Mesendoderm (in vitro differentiated cells): ENCODE measurements at regions not wholly inside any gene's neighbourhood (a gene's known extent, or its start where the extent isn't known, plus 50 kb on each side); places are given as distances from the start of the nearest gene placed in this dataset.
A peak's percentile ranks its signal among the peaks of the same experiment; 100 is the strongest.
"Not testable (repeated sequence)": the region's sequence is repeated elsewhere in the genome, so short reads cannot be mapped to it uniquely, and the experiment has no call there.

Source experiments
- DNase-seq: peaks from one replicate; pipeline ENCODE4 v3.0.0; 2013
- H2AK5ac ChIP-seq: 2 replicates; pipeline ENCODE4 v1.6.1; 2013; ENCODE audit warnings: low read length, inconsistent platforms
- H2BK120ac ChIP-seq: 2 replicates; pipeline ENCODE4 v1.6.1; 2013; ENCODE audit warnings: low read depth, mild to moderate bottlenecking, low read length, moderate library complexity, mixed read lengths
- H2BK15ac ChIP-seq: replicated peaks from 2 replicates; pipeline ENCODE4 v1.6.1; 2013; ENCODE audit warnings: low read depth, mild to moderate bottlenecking, moderate library complexity
- H2BK5ac ChIP-seq: 2 replicates; pipeline ENCODE4 v1.6.1; 2013; ENCODE audit warnings: low read length, inconsistent platforms
- H3K18ac ChIP-seq: 2 replicates; pipeline ENCODE4 v1.6.1; 2013; ENCODE audit warnings: mild to moderate bottlenecking, low read length, mixed read lengths
- H3K23ac ChIP-seq: one replicate; pipeline ENCODE4 v1.6.1; 2013; ENCODE audit warnings: low read length
- H3K27ac ChIP-seq: 2 replicates; pipeline ENCODE4 v1.5.1; 2013; ENCODE audit warnings: low read depth, mild to moderate bottlenecking, inconsistent platforms, low read length, moderate library complexity
- H3K27me3 ChIP-seq: 2 replicates; pipeline ENCODE4 v1.6.1; 2013; ENCODE audit warnings: low read length, control low read depth, mild to moderate bottlenecking, inconsistent platforms; ENCODE audit not compliant: insufficient read depth, poor library complexity
- H3K36me3 ChIP-seq: 2 replicates; pipeline ENCODE4 v1.6.1; 2013; ENCODE audit warnings: low read length, inconsistent platforms; ENCODE audit not compliant: control insufficient read depth, insufficient read depth
- H3K4ac ChIP-seq: one replicate; pipeline ENCODE4 v1.6.1; 2013; ENCODE audit warnings: low read depth, mild to moderate bottlenecking, low read length, moderate library complexity
- H3K4me1 ChIP-seq: 2 replicates; pipeline ENCODE4 v1.6.1; 2013; ENCODE audit warnings: low read depth, low read length, inconsistent platforms; ENCODE audit not compliant: control insufficient read depth
- H3K4me2 ChIP-seq: 2 replicates; pipeline ENCODE4 v1.6.1; 2013; ENCODE audit warnings: low read length
- H3K4me3 ChIP-seq: 2 replicates; pipeline ENCODE4 v1.5.1; 2013; ENCODE audit warnings: mild to moderate bottlenecking, low read length
- H3K56ac ChIP-seq: one replicate; pipeline ENCODE4 v1.6.1; 2013; ENCODE audit warnings: low read length
- H3K79me1 ChIP-seq: 2 replicates; pipeline ENCODE4 v1.6.1; 2013; ENCODE audit warnings: low read length, inconsistent platforms
- H3K79me2 ChIP-seq: 2 replicates; pipeline ENCODE4 v1.6.1; 2013; ENCODE audit warnings: mild to moderate bottlenecking, low read length; ENCODE audit not compliant: control insufficient read depth, insufficient read depth
- H3K9ac ChIP-seq: 2 replicates; pipeline ENCODE4 v1.6.1; 2013; ENCODE audit warnings: low read length, inconsistent platforms
- H4K5ac ChIP-seq: one replicate; pipeline ENCODE4 v1.6.1; 2013; ENCODE audit warnings: low read length
- H4K8ac ChIP-seq: one replicate; pipeline ENCODE4 v1.6.1; 2013; ENCODE audit warnings: low read depth, mild to moderate bottlenecking, control low read depth, low read length, moderate library complexity
- WGBS: extraction: QIAGEN DNeasy Blood & Tissue Kit; methylation state at CpG from one replicate; pipeline ENCODE4 v1.1.7; 2013; ENCODE audit warnings: low lambda C conversion rate, missing lambda C conversion rate; ENCODE audit not compliant: insufficient coverage; ENCODE audit errors: extremely low coverage; 5-methylcytosine and 5-hydroxymethylcytosine counted together

DNA sequence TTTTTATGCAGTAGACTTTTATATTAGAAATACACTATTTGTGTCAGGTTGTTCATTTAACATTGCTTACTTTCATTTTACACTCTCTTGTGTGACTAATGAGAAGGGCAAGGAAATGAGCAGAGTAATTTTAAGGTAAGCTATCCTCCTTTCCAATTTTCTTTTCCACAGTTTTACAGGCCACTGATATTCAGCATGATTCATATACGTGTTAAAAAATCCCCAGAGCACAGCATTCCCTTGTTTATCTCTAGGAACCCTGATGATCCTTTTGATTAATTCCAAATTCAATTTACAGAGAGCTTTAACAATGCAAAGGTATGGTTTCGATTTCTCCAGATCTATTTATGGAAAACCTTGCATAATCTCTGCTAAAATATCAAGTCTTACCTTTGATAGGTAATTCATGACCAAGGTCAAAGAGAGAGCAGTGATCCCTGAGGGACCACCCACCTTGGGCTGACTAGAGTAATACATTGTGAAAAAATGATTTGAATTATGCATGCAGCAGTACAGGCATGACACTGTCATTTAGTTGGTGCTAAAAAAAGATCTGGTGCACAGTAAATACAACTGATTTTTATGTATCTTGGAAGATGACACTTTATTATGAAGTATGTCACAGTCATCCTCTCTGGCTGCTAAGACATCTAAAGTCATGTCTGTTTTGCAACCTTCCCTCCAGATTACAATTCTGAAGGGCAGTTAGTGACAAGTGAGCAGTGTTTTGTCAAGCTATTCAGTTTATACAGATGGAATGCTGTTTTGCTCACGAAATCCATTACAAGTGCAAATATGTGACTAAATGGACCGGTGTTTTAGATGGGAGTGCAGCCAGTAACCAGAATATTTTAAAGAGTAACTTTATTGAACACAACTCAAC, 736.6 kb downstream of the EPHA7 start:
- H3K23ac ChIP-seq = no peak overlapping the region
- no peak overlapping the region for H3K4ac ChIP-seq
- no peak overlapping the region for H4K5ac ChIP-seq
- H3K4me2 ChIP-seq = no peak overlapping the region
- no peaks in the 10 kb centered on the region for H3K4me1 ChIP-seq
- H2BK5ac ChIP-seq = no peak overlapping the region
- H2BK120ac ChIP-seq = no peak overlapping the region
- H3K27ac ChIP-seq = no peak overlapping the region
- H3K4me3 ChIP-seq = no peak overlapping the region
- no peak overlapping the region for H3K9ac ChIP-seq
- H3K27me3 ChIP-seq = no peaks in the 10 kb centered on the region
- DNase-seq = no peak
- H3K79me1 ChIP-seq = no peaks in the 10 kb centered on the region
- no CpG with 5 or more reads among the region's 4 CpGs for WGBS
- no peak overlapping the region for H3K18ac ChIP-seq
- no peak overlapping the region for H2BK15ac ChIP-seq
- no peak overlapping the region for H3K56ac ChIP-seq
- no peaks in the 10 kb centered on the region for H3K36me3 ChIP-seq
- no peak overlapping the region for H4K8ac ChIP-seq
- H2AK5ac ChIP-seq = no peak overlapping the region
- H3K79me2 ChIP-seq = no peaks in the 10 kb centered on the region

DNA sequence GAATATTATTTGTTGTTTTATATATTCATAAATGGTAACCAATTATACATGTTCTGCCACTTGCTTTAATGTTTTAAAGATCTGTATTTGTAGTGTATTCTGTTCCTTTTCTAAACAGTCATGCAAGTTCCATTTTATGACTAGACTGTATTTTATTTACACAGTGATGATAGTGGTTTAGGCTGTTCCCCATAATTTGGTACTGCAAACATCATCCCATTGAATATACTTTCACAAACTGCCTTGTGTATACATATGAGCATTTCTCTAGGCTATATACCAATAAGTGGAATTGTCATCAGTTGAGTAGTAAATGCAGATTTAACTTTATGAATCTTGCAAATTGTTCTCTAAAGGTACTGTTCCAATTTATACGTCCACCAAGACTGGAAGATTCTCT, 738.0 kb downstream of the EPHA7 start:
- Histone ChIP-seq H3K27me3 (no peaks in the 10 kb centered on the region), H3K4me2 (no peak overlapping the region), H3K79me1 (no peaks in the 10 kb centered on the region), H2BK120ac (no peak overlapping the region), H4K8ac (no peak overlapping the region), H2BK5ac (no peak overlapping the region), H3K36me3 (no peaks in the 10 kb centered on the region), H3K4ac (no peak overlapping the region), H3K56ac (no peak overlapping the region), H4K5ac (no peak overlapping the region), H2BK15ac (no peak overlapping the region), H3K27ac (no peak overlapping the region), H3K9ac (no peak overlapping the region), H3K18ac (no peak overlapping the region), H2AK5ac (no peak overlapping the region), H3K79me2 (no peaks in the 10 kb centered on the region), H3K4me1 (no peaks in the 10 kb centered on the region), H3K23ac (no peak overlapping the region), H3K4me3 (no peak overlapping the region)
- no peak for DNase-seq
- WGBS = no CpG with 5 or more reads among the region's 1 CpG

DNA sequence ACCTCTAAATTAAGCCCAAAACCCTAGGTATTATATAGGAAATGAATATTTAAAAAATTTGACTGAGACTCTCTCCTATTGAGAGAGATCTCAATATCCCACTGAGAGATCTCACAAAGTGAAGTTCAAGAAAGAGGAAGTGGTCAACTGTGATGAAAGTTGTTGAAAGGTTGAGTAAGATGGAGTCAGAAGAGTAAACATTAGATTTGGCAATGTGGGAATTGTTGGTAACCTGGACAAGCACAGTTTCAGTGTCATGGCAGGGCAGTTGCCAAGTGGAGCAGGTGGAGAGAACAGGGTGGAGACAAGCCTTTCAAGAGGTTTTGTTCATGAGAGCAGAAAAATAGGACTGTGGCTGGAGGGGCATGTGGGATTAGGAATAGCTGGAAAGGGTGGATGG, 747.9 kb downstream of the EPHA7 start:
- H2BK5ac ChIP-seq, H2BK120ac ChIP-seq, H3K79me2 ChIP-seq, H3K27me3 ChIP-seq, H2BK15ac ChIP-seq, H3K4me3 ChIP-seq, DNase-seq, H4K8ac ChIP-seq, H3K23ac ChIP-seq, H3K4me2 ChIP-seq, H3K79me1 ChIP-seq, H2AK5ac ChIP-seq, H3K4me1 ChIP-seq, H4K5ac ChIP-seq, H3K9ac ChIP-seq, H3K18ac ChIP-seq, H3K36me3 ChIP-seq, H3K56ac ChIP-seq, H3K4ac ChIP-seq, H3K27ac ChIP-seq: not testable (repeated sequence)

DNA sequence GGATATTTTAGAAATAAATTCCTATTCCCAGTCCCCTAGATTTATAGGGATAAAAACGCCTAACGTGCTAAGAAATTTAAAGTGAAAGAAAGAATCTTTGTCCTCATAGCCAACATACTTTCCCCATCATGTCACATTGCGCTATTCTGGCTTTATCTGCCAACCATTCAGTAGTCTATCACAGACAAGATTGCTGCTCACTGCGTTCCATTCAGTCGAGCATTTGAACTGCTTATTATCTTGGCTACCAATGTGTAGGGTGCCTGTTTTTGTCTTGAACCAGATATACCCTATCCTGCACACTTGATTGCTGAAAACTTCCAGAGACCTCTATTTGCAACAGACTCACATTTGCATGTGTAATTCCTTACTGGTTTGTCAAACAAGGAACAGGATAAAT, 751.5 kb downstream of the EPHA7 start:
- no peaks in the 10 kb centered on the region for H3K27me3 ChIP-seq
- no peak overlapping the region for H3K4me2 ChIP-seq
- H3K79me1 ChIP-seq = no peaks in the 10 kb centered on the region
- no peaks in the 10 kb centered on the region for H3K4me1 ChIP-seq
- WGBS = no CpG with 5 or more reads among the region's 5 CpGs
- H4K8ac ChIP-seq = no peak overlapping the region
- H3K4me3 ChIP-seq = no peak overlapping the region
- H2BK15ac ChIP-seq = no peak overlapping the region
- no peak overlapping the region for H3K9ac ChIP-seq
- H2AK5ac ChIP-seq = no peak overlapping the region
- no peak overlapping the region for H3K27ac ChIP-seq
- peak; percentile 3 for DNase-seq
- H2BK5ac ChIP-seq = no peak overlapping the region
- no peaks in the 10 kb centered on the region for H3K79me2 ChIP-seq
- no peak overlapping the region for H3K4ac ChIP-seq
- H2BK120ac ChIP-seq = no peak overlapping the region
- H3K36me3 ChIP-seq = no peaks in the 10 kb centered on the region
- no peak overlapping the region for H3K18ac ChIP-seq
- no peak overlapping the region for H4K5ac ChIP-seq
- no peak overlapping the region for H3K23ac ChIP-seq
- no peak overlapping the region for H3K56ac ChIP-seq

DNA sequence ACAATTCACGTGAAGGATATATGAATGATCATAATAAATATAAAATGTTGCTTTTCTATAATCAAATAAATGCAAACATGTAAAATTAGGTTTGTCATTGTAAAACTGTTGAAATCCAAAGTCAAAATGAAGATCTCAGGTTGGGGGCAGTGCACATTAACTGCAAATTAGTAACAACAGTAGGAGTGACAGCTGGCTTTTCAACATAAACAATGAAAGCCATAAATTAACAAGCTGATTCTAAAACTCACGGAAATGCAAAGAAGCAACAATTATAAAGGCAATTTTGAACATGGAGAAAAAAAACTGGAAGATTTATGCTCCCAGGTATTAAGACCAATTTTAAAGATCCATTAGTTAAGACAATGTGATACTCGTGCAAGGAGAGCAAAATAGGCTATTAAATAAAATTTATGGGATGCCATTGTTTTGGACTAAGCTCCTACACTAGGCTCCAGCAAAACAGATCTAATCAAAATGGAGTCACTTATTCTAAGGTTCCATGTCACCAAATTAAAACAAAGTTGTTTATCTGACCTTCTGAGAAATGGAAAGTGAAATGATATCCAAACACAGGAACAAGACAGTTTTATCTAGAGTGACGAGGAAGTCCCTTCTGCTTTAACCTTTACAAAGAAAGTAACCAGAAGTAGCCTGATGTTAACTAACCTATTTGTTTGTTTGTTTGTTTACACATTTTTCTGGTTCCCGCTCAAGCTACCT, 770.8 kb downstream of the EPHA7 start:
- Histone ChIP-seq H4K5ac (no peak overlapping the region), H2BK120ac (no peak overlapping the region), H4K8ac (no peak overlapping the region), H3K4me1 (no peaks in the 10 kb centered on the region), H3K4ac (no peak overlapping the region), H3K27ac (no peak overlapping the region), H3K23ac (no peak overlapping the region), H3K9ac (no peak overlapping the region), H2BK5ac (no peak overlapping the region), H2AK5ac (no peak overlapping the region), H3K4me3 (no peak overlapping the region), H3K56ac (no peak overlapping the region), H3K79me1 (no peaks in the 10 kb centered on the region), H3K36me3 (no peaks in the 10 kb centered on the region), H3K79me2 (no peaks in the 10 kb centered on the region), H3K18ac (no peak overlapping the region), H3K4me2 (no peak overlapping the region), H3K27me3 (no peaks in the 10 kb centered on the region), H2BK15ac (no peak overlapping the region)
- DNase-seq = no peak
- no CpG with 5 or more reads among the region's 5 CpGs for WGBS
